CD4-positive, alpha-beta T cell treated with Interferon alpha-2 for 1 hour (primary cell): ENCODE measurements at regions not wholly inside any gene's neighbourhood (a gene's known extent, or its start where the extent isn't known, plus 50 kb on each side); places are given as distances from the start of the nearest gene placed in this dataset.

Experiments used
- DNase-seq, 2 donors: peaks; one replicate each; pipeline ENCODE4 v3.0.0-alpha.2; 2020 to 2022

DNA sequence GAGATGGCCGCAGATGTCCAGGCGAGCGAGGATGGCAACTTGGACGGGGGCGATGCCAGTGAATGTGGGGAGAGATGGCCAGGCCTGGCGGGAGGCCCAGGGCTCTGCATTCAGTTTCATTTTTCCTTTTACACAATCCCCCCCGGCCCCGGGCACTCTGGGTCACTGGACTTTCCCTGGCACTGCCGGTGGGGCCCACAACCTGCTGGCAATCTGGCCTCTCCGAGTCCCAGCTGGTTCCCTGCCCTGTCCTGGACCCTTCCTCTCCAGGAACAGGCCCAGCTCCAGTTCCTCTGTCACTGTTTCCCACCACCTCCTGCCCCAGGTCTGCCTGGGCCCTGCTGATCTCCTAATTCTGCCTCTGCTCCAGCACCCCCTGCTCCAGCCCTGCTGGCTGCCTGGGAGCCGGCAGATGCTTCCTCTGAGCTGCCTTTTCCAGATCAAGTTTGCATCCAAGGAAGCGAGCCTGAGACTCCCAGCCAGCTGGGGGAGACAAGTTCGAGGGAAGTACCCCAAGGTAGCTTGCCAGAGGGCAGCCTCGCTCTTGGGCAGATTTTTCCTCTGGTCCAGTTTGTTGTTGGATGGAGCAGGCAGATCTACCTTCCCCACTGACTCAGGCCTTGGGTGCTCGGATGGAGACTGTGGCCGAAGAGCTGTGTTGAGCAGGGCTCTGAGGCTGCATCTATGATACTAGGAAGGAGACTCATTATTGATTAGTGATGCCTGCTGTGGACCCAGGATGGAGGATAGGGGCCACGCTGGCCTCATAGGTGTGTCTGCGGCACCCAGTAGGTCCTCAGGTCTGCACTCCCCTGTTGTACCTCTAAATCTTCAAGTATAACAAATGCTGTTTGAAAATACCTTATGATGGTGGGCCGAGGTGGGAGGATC lies 83.2 kb downstream of the CEBPB start:
- peak in 1 of 2 donors; percentile 20 for DNase-seq

DNA sequence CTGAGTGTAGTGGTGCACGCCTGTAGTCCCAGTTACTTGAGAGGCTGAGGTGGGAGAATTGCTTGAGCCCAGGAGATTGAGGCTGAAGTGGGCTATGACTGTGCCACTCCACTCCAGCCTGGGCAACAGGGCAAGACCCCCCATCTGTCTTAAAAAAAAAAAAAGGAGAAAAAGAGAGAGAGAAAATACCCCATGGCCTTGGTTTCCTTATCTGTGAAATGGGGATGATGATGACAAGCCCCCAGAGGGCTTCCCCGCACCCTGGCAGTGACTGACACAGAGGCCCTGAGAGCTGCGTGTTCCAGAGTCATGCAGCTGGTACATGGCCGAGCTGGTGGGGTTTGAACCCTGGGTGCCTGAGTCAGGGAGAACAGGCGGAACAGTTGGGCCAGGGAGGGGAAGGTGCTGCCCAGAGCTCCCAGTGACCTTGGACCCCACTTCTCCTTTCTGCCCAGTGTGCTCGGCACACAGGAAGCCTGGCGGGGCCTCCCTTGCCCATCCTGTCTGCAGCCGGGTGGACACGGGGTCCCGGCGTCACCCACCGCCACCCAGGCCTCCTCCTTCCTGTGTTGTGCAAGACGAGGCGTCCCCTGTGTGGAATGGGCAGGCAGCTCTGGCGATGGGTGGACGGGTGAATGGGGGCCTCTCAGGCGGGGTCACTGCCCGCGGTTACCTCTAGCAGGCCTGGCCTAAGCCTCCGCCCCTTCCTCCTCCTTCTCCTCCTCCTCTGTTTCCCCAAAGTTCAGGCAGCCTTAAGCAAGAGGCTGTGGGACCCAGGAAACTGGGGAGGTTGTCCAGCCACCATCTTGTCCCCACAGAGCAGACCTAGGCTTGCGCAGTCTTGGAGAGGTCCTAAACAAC lies 84.2 kb downstream of the CEBPB start:
- peak; percentile 37 to 84 for DNase-seq

GRCh38 chr20:50276119-50277063 lies 85.8 kb downstream of the CEBPB start:
- peak; percentile 19 to 54 for DNase-seq

GRCh38 chr20:50277064-50277415 lies 86.4 kb downstream of the CEBPB start:
- no peak for DNase-seq

DNA sequence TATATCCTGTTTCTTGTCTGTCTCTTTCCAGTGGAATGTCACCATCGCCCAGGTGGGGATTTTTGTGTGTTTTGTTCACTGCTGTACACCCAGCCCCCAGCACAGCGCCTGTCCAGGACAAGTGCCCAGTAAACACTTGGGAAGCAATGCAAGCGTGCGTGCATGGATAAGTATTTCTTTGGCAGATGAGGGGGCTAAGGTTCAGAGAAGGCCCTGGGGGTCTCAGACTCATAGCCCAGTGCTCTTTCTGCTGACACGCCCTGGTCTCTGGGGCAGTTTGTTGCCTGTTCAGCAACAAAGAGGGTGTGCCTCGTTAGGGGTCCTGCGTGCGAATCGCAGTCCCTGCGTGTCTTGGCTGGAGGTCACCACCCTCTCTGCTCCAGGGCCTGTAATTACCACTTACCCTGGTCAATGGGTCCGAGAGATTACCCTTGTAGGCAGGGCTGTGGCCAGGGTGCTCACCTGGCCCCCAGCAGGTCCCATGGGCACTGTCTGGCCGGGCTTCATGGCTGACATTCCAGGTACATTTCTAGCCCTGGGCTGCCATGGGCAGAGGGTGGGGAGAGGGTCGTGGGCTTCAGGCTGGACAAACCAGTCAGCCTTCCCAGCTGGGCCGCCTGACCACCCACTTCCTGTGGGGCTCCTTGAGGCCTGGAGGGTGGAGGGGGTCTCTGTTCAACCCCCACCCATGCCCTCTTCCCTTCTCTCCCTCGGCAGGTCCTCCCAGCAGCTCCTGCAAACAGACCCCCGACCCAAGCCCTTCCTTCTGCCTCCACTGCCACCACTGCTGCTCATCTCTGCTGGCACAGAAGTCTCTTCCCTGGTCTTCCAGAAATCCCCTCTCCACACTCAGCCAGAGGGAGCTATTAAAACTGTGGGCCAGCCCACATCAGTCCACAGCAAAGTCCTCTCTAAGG lies 87.1 kb downstream of the CEBPB start:
- no peak for DNase-seq

DNA sequence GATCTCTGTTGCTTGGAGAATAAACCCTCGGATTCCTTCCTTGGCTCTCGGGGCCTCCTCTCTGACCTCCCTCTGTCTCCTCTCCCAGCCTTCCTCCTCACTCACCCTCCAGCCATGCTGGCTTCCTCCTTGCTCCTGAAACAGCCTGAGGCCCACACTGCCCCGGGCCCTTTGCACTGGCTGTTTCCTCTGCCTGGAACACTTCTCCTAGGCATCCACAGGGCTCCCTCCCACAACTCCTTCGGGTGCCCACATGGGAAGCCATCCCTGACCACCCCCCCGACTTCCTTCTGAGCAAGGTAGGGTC lies 87.7 kb downstream of the CEBPB start:
- DNase-seq: no peak

GRCh38 chr20:50278684-50279531 lies 88.3 kb downstream of the CEBPB start:
- DNase-seq: no peak

DNA sequence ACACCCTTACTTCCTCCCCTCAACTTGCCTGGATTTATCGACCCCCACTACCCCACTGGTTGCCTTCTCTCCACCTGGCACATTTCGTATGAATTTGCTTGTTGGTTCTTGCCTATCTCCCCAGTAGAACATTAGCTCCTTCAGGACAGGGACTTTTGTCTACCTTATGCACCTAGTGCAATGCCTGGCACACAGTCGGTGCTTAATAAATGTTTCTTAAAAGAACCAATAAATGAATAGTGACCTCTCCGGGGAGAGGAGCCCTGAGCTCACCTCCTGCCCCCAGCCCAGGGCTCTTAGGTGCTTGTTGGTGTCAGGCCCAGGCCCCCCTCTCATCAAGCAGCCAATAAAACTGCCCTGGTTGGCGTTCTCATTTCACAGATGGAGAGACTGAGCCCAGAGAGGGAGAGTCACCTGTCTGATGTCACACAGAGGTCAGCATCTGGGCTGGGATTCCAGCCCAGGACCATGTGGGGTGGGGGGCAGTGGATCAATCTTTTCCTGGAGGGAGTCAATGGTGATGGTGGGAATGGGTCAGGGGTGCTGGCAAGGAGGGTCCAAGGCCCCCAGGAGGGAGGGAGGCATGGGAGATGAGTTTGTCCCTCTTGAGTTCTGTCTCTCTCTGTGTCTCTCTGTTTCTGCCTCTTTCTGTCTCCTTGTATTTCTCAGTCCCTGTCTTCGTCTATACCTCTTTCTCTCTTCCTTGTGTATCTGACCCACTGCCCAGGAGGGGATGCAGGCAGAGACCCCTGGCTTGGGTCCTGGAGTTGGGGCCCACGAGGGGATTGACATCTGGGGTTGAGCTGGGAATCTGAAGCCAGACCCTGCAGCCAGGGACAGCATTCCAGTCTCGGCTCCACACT lies 89.6 kb downstream of the CEBPB start:
- DNase-seq: no peak

- no peak for DNase-seq
Measured at GRCh38 chr20:50280851-50281655, 90.4 kb downstream of the CEBPB start.

- no peak for DNase-seq
Measured at GRCh38 chr20:50281831-50282591, 91.4 kb downstream of the CEBPB start.

- no peak for DNase-seq
Measured at GRCh38 chr20:50282592-50283241, 92.1 kb downstream of the CEBPB start.

DNA sequence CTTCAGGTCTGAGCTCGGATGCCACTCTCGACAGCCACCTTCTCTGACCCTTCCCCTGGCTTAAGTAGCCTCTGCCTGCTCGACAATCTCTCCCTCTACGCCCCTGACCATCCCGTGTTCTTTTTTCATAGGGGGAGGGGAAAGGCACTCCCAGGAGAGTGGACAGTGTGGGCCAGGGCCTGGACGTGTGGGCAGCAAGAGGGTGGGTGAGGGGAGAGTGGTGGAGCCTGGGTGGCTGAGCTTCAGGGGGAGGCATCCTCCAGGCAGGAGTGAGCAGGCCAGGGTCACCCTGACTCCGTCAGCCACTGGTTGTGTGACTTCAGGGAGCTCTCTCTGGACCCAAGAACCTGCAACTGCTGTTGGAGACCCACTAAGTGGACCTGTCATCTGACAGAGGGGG lies 92.7 kb downstream of the CEBPB start:
- DNase-seq: no peak

DNA sequence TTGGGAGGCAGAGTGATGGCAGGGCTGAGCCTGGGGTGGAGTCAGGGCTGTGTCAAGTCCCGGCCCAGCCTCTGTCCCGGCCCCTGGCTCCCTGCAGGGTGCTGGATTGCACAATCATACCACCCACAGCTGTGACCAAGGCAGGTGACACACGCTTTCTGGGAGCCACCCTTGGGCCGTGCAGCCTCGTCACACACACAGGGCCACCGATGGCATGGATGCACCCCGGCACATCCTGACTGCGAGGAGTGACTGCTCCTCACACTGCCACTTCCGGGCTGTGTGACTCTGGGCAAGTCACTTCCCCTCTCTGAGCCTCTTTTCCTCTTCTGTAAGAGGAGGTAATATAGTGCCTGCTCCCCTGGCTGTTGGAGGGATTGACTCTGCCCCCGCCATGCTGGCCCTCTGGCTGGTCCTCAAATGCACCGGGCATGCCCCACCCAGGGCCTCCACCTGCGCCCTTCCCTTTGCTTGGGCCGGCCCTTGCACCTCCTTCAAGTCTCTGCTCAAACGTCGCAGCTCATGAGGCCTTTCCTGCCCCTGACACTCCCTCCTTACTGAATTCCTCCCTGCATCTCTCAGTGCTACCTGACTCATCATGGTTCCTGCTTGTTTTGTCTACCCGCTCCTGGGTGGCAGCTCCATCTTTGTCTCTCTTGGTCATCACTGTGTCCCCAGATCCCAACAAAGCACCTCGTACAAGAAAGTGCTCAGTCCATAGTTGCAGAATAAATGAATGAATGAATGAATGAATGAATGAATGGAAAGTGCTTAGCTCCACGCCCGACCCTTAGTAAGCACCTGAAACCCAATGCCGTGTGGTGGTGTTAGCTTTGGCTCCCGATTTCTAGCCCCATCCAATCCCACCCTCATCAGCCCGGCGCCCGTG lies 93.5 kb downstream of the CEBPB start:
- DNase-seq: peak; percentile 18 to 81

- no peak for DNase-seq
Measured at GRCh38 chr20:50284811-50285375, 94.3 kb downstream of the CEBPB start.

GRCh38 chr20:50285376-50286173 lies 94.9 kb downstream of the CEBPB start:
- no peak for DNase-seq
